H9 (cell line): ENCODE measurements at regions not wholly inside any gene's neighbourhood (a gene's known extent, or its start where the extent isn't known, plus 50 kb on each side); places are given as distances from the start of the nearest gene placed in this dataset.

ENCODE experiments used
- DNase-seq: peaks from one replicate; pipeline ENCODE4 v3.0.0-alpha.2; 2017
- H2AFZ ChIP-seq: one replicate; pipeline ENCODE4 v1.6.1; 2013; ENCODE audit warnings: mild to moderate bottlenecking, low read length, control low read depth, moderate library complexity
- H2AK5ac ChIP-seq: 2 replicates; pipeline ENCODE4 v1.6.1; 2013; ENCODE audit warnings: low read length, control low read depth, mixed read lengths; ENCODE audit not compliant: insufficient read length
- H2BK120ac ChIP-seq: one replicate; pipeline ENCODE4 v1.6.1; 2013; ENCODE audit warnings: low read depth, mild to moderate bottlenecking, low read length, control low read depth, inconsistent platforms; ENCODE audit not compliant: poor library complexity, severe bottlenecking
- H2BK12ac ChIP-seq: 2 replicates; pipeline ENCODE4 v1.6.1; 2013; ENCODE audit warnings: low read length, control low read depth, mixed read lengths, low read depth; ENCODE audit not compliant: insufficient read length
- H2BK15ac ChIP-seq: 2 replicates; pipeline ENCODE4 v1.6.1; 2013; ENCODE audit warnings: low read depth, low read length, control low read depth
- H2BK20ac ChIP-seq: one replicate; pipeline ENCODE4 v1.6.1; 2013; ENCODE audit warnings: low read depth, mild to moderate bottlenecking, low read length, control low read depth, inconsistent platforms; ENCODE audit not compliant: poor library complexity, severe bottlenecking
- H2BK5ac ChIP-seq: 2 replicates; pipeline ENCODE4 v1.6.1; 2013; ENCODE audit warnings: low read length, control low read depth, mixed read lengths; ENCODE audit not compliant: insufficient read length
- H3K14ac ChIP-seq: 2 replicates; pipeline ENCODE4 v1.6.1; 2013; ENCODE audit warnings: low read length, control low read depth; ENCODE audit not compliant: insufficient read depth
- H3K18ac ChIP-seq: 2 replicates; pipeline ENCODE4 v1.6.1; 2013; ENCODE audit warnings: low read depth, mild to moderate bottlenecking, mixed read lengths, low read length, control low read depth; ENCODE audit not compliant: insufficient read length
- H3K23ac ChIP-seq: 2 replicates; pipeline ENCODE4 v1.6.1; 2013; ENCODE audit warnings: low read length, control low read depth, mixed read lengths, low read depth; ENCODE audit not compliant: insufficient read length
- H3K23me2 ChIP-seq: 2 replicates; pipeline ENCODE4 v1.6.1; 2013; ENCODE audit warnings: low read depth, mild to moderate bottlenecking, mixed read lengths, low read length, control low read depth; ENCODE audit not compliant: insufficient read length, poor library complexity, severe bottlenecking
- H3K27ac ChIP-seq: 2 replicates; pipeline ENCODE4 v1.5.1; 2013; ENCODE audit warnings: low read length, control low read depth, mixed read lengths, low read depth; ENCODE audit not compliant: insufficient read length
- H3K27me3 ChIP-seq: 2 replicates; pipeline ENCODE4 v1.6.1; 2013; ENCODE audit warnings: low read length, control low read depth, inconsistent platforms; ENCODE audit not compliant: insufficient read depth
- H3K4ac ChIP-seq: 2 replicates; pipeline ENCODE4 v1.6.1; 2013; ENCODE audit warnings: low read depth, mild to moderate bottlenecking, control low read depth, inconsistent platforms, low read length, moderate library complexity
- H3K4me1 ChIP-seq: 2 replicates; pipeline ENCODE4 v1.6.1; 2013; ENCODE audit warnings: low read length, control low read depth, inconsistent platforms; ENCODE audit not compliant: insufficient read depth
- H3K4me2 ChIP-seq: 2 replicates; pipeline ENCODE4 v1.6.1; 2013; ENCODE audit warnings: low read length, control low read depth, mixed read lengths; ENCODE audit not compliant: insufficient read length, insufficient read depth
- H3K56ac ChIP-seq: 2 replicates; pipeline ENCODE4 v1.6.1; 2013; ENCODE audit warnings: low read depth, mild to moderate bottlenecking, mixed read lengths, low read length, control low read depth; ENCODE audit not compliant: insufficient read length
- H3K79me1 ChIP-seq: 2 replicates; pipeline ENCODE4 v1.6.1; 2013; ENCODE audit warnings: low read depth, mild to moderate bottlenecking, moderate library complexity, low read length, control low read depth, inconsistent platforms; ENCODE audit not compliant: insufficient read depth, poor library complexity, severe bottlenecking
- H3K79me2 ChIP-seq: 2 replicates; pipeline ENCODE4 v1.6.1; 2013; ENCODE audit warnings: low read length, control low read depth, inconsistent platforms; ENCODE audit not compliant: insufficient read depth
- H3K9ac ChIP-seq: 2 replicates; pipeline ENCODE4 v1.6.1; 2013; ENCODE audit warnings: low read length, control low read depth, mixed read lengths; ENCODE audit not compliant: insufficient read length; ENCODE audit errors: extremely low read depth
- H3K9me3 ChIP-seq: one replicate; pipeline ENCODE4 v1.6.1; 2013; ENCODE audit warnings: low read depth, low read length, inconsistent platforms; ENCODE audit not compliant: control insufficient read depth
- H3T11ph ChIP-seq: one replicate; pipeline ENCODE4 v1.6.1; 2013; ENCODE audit warnings: mild to moderate bottlenecking, low read length, control low read depth, inconsistent platforms
- H4K20me1 ChIP-seq: one replicate; pipeline ENCODE4 v1.6.1; 2013; ENCODE audit not compliant: control insufficient read depth, insufficient read length, insufficient read depth
- H4K5ac ChIP-seq: 2 replicates; pipeline ENCODE4 v1.6.1; 2013; ENCODE audit warnings: low read depth, mild to moderate bottlenecking, mixed read lengths, low read length, control low read depth; ENCODE audit not compliant: insufficient read length
- H4K8ac ChIP-seq: replicated peaks from 2 replicates; pipeline ENCODE4 v1.6.1; 2013; ENCODE audit warnings: low read length, control low read depth, mixed read lengths, low read depth; ENCODE audit not compliant: insufficient read length
- H4K91ac ChIP-seq: 2 replicates; pipeline ENCODE4 v1.6.1; 2013; ENCODE audit warnings: low read depth, mild to moderate bottlenecking, moderate library complexity, mixed read lengths, low read length, control low read depth; ENCODE audit not compliant: insufficient read length
- H3K27ac Mint-ChIP-seq, 3 experiments: 2 replicates in 2 of 3; 3 replicates in 1 of 3; pipeline ENCODE4 v1.8.0; 2020 to 2021; ENCODE audit warnings: mixed read lengths in 3 of 3, mild to moderate bottlenecking in 1 of 3, moderate library complexity in 1 of 3
- H3K27me3 Mint-ChIP-seq: 2 replicates; pipeline ENCODE4 v1.8.0; 2021; ENCODE audit warnings: low read depth, mild to moderate bottlenecking, moderate library complexity, mixed read lengths
- H3K36me3 Mint-ChIP-seq, 3 experiments: 2 replicates in 2 of 3; 3 replicates in 1 of 3; pipeline ENCODE4 v1.8.0; 2020 to 2021; ENCODE audit warnings: low read depth in 3 of 3, mixed read lengths in 3 of 3; ENCODE audit not compliant: insufficient read depth in 1 of 3
- H3K4me1 Mint-ChIP-seq, 2 experiments: 2 replicates each; pipeline ENCODE4 v1.8.0; 2020; ENCODE audit warnings: mixed read lengths in 2 of 2
- H3K4me3 Mint-ChIP-seq, 2 experiments: 2 replicates in 1 of 2; 3 replicates in 1 of 2; pipeline ENCODE4 v1.8.0; 2020 to 2021; ENCODE audit warnings: mild to moderate bottlenecking in 2 of 2, mixed read lengths in 2 of 2, moderate library complexity in 1 of 2
- H3K9me3 Mint-ChIP-seq, 2 experiments: 2 replicates in 1 of 2; 3 replicates in 1 of 2; pipeline ENCODE4 v1.8.0; 2020; ENCODE audit warnings: mild to moderate bottlenecking in 2 of 2, mixed read lengths in 2 of 2, moderate library complexity in 1 of 2
- CTCF ChIP-seq: fragments of 200-600 bp; sonication (generic); conservative IDR thresholded peaks from 3 replicates; pipeline ENCODE4 v1.8.0; 2021; ENCODE audit warnings: antibody characterized with exemption, mild to moderate bottlenecking
- WGBS: extraction: QIAGEN DNeasy Blood & Tissue Kit; methylation state at CpG from one replicate; pipeline ENCODE4 v1.1.7; 2013; ENCODE audit warnings: missing lambda C conversion rate, low lambda C conversion rate, mixed read lengths; ENCODE audit not compliant: insufficient read length; ENCODE audit errors: extremely low coverage; 5-methylcytosine and 5-hydroxymethylcytosine counted together

DNA sequence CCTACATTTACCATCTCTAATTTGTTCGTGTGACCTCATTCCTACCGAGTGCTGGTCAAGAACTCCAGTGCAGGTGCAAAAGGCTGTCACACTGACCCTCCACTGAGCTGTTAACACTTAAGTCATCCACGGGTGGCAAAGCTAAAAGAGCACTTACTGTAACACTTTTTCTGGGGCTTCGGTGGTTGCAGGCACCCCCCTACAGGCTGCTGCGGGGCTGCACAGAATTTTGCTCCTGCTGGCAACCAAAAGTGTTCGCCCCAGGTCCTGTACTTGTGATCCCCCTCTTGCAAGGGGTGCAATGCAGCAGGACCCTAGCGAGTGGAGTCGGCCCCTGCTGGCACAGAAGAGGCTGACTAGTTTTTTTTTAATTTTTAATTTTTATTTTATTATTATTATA lies 298.9 kb upstream of the CNTNAP2 start:
- Histone ChIP-seq H3K14ac (no peak overlapping the region), H4K5ac (no peak overlapping the region), H3K23me2 (no peaks in the 10 kb centered on the region), H3K79me2 (no peaks in the 10 kb centered on the region), H3K9me3 (no peaks in the 10 kb centered on the region), H3K79me1 (no peaks in the 10 kb centered on the region), H3K4me1 (no peaks in the 10 kb centered on the region), H4K20me1 (no peaks in the 10 kb centered on the region), H3T11ph (no peak overlapping the region), H2BK5ac (no peak overlapping the region), H2BK15ac (no peak overlapping the region), H2BK20ac (no peak overlapping the region), H3K23ac (no peak overlapping the region), H3K4me2 (no peak overlapping the region), H2AFZ (no peak overlapping the region), H2BK12ac (no peak overlapping the region), H3K56ac (no peak overlapping the region), H4K8ac (no peak overlapping the region), H2BK120ac (no peak overlapping the region), H2AK5ac (no peak overlapping the region), H3K27me3 (no peaks in the 10 kb centered on the region), H3K27ac (no peak overlapping the region), H3K9ac (no peak overlapping the region), H3K4ac (no peak overlapping the region), H4K91ac (no peak overlapping the region), H3K18ac (no peak overlapping the region)
- H3K4me3 Mint-ChIP-seq: no peak overlapping the region
- peaks cover 0 to 5% (median 0%) of the 10 kb centered on the region in 3 experiments; a peak in 1 of 7 replicates for H3K36me3 Mint-ChIP-seq
- peak; percentile 35; the same call in 2 of the 3 replicates for TF ChIP-seq CTCF
- H3K9me3 Mint-ChIP-seq: peaks cover 4 to 5% of the 10 kb centered on the region in 2 experiments; a peak in 3 of 5 replicates
- WGBS: no CpG with 5 or more reads among the region's 8 CpGs
- no peak for DNase-seq
- H3K27me3 Mint-ChIP-seq: no peaks in the 10 kb centered on the region
- no peak overlapping the region for H3K27ac Mint-ChIP-seq
- no peaks in the 10 kb centered on the region for H3K4me1 Mint-ChIP-seq
